Uterus (tissue), 3 donors: ENCODE measurements at regions not wholly inside any gene's neighbourhood (a gene's known extent, or its start where the extent isn't known, plus 50 kb on each side); places are given as distances from the start of the nearest gene placed in this dataset.

Source experiments
- DNase-seq, 2 donors: peaks; one replicate each; pipeline ENCODE4 v3.0.0-alpha.2; 2019 to 2020
- H3K27ac ChIP-seq, 2 donors: fragments of 200-600 bp; sonication (generic); 1 replicate in 1 of 2; 2 replicates in 1 of 2; pipeline ENCODE4 v1.5.1; 2016 to 2018
- H3K27me3 ChIP-seq, 2 donors: fragments of 200-600 bp; sonication (generic); one replicate each; pipeline ENCODE4 v1.5.1; 2018 to 2019; ENCODE audit warnings: control low read depth in 1 of 2
- H3K36me3 ChIP-seq, 2 donors: fragments of 200-600 bp; sonication (generic); one replicate each; pipeline ENCODE4 v1.5.1; 2019; ENCODE audit warnings: control low read depth in 1 of 2
- H3K4me1 ChIP-seq, 2 donors: fragments of 200-600 bp; sonication (generic); one replicate each; pipeline ENCODE4 v1.5.1; 2018 to 2019; ENCODE audit warnings: control low read depth in 1 of 2
- H3K4me3 ChIP-seq, 2 donors: fragments of 200-600 bp; sonication (generic); 1 replicate in 1 of 2; 2 replicates in 1 of 2; pipeline ENCODE4 v1.5.1; 2018 to 2019; ENCODE audit warnings: mild to moderate bottlenecking in 1 of 2
- H3K9me3 ChIP-seq, 2 donors: fragments of 200-600 bp; sonication (generic); one replicate each; pipeline ENCODE4 v1.5.1; 2019; ENCODE audit warnings: control low read depth in 1 of 2
- POLR2A ChIP-seq, 2 donors: fragments of 450-650 bp; IDR thresholded peaks; one replicate each; pipeline ENCODE4 v1.6.1; 2016; ENCODE audit warnings: antibody characterized with exemption in 2 of 2, mild to moderate bottlenecking in 1 of 2, moderate library complexity in 1 of 2
- intact Hi-C: fragments of 100-400 bp; cut with DNase I; formaldehyde crosslinking; loops from one replicate; pipeline ENCODE4 v1.15.1; 2023; ENCODE audit warnings: low total_unique reads
- TF ChIP-seq, protein P1 (sequence below), 4 experiments: fragments of 200-600 bp in 2 of 4; fragments of 450-650 bp in 2 of 4; sonication (generic) in 2 of 4; IDR thresholded peaks; one replicate each; pipeline ENCODE4 v1.5.1; 2016 to 2019; ENCODE audit warnings: antibody characterized with exemption in 4 of 4, mild to moderate bottlenecking in 2 of 4, moderate library complexity in 1 of 4
- donor health status: DM: yes; HTN: yes; CAD: no.

GRCh38 chr3:124602980-124603627, 127.1 kb upstream of the UMPS start:
- no peak overlapping the region for H3K4me3 ChIP-seq
- H3K27ac ChIP-seq = no peak overlapping the region
- no peak for DNase-seq
- TF ChIP-seq POLR2A (IDR thresholded peaks at IDR 0.05) = no peak
- TF ChIP-seq, protein P1, sequence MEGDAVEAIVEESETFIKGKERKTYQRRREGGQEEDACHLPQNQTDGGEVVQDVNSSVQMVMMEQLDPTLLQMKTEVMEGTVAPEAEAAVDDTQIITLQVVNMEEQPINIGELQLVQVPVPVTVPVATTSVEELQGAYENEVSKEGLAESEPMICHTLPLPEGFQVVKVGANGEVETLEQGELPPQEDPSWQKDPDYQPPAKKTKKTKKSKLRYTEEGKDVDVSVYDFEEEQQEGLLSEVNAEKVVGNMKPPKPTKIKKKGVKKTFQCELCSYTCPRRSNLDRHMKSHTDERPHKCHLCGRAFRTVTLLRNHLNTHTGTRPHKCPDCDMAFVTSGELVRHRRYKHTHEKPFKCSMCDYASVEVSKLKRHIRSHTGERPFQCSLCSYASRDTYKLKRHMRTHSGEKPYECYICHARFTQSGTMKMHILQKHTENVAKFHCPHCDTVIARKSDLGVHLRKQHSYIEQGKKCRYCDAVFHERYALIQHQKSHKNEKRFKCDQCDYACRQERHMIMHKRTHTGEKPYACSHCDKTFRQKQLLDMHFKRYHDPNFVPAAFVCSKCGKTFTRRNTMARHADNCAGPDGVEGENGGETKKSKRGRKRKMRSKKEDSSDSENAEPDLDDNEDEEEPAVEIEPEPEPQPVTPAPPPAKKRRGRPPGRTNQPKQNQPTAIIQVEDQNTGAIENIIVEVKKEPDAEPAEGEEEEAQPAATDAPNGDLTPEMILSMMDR (IDR thresholded peaks at IDR 0.05) = no peak
- H3K36me3 ChIP-seq = no peaks in the 10 kb centered on the region
- H3K4me1 ChIP-seq = no peaks in the 10 kb centered on the region
- intact Hi-C loops = no loop called here
- no peaks in the 10 kb centered on the region for H3K9me3 ChIP-seq
- no peaks in the 10 kb centered on the region for H3K27me3 ChIP-seq

DNA sequence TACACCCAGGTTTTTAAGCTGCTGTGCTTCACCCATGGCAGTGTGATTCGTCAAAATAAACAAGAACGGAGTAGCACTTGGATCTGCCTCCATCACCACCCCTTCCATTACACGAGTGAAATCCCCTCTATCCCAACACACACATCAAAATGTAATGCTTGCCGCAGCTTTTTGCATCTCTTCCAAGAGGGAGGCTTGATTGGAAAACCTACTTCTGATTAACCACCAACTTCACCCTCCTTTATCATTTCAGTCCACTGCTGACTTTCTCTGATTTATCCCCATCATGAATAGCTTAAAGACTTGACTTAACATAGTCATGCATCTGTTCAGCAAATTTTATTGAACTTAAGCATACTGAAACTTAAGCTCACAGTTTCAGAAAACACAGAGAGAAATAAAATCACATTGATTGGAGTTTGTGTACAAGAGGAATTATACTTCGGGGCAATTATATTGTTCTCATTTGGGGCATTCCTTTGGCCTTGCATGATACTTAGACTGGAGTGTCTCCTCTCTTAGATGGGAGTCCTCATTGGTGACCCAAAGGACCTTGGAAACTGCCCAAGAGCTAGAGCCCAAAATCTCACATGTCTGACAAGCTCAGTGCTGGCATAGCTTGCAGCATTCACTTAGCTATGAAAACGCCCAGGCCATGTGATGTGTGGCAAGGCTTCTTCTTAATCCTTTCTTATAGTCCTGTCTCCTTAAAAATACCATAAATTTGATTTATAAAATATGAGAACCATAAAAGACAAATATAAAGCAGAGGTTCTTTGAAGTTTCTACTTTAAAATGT, 124.3 kb upstream of the UMPS start:
- Histone ChIP-seq H3K4me3 (no peak overlapping the region), H3K36me3 (no peaks in the 10 kb centered on the region), H3K9me3 (no peaks in the 10 kb centered on the region), H3K27me3 (no peaks in the 10 kb centered on the region), H3K4me1 (no peaks in the 10 kb centered on the region), H3K27ac (no peak overlapping the region)
- intact Hi-C loops = no loop called here
- no peak for TF ChIP-seq POLR2A (IDR thresholded peaks at IDR 0.05)
- TF ChIP-seq, protein P1 (IDR thresholded peaks at IDR 0.05) = no peak
- no peak for DNase-seq

DNA sequence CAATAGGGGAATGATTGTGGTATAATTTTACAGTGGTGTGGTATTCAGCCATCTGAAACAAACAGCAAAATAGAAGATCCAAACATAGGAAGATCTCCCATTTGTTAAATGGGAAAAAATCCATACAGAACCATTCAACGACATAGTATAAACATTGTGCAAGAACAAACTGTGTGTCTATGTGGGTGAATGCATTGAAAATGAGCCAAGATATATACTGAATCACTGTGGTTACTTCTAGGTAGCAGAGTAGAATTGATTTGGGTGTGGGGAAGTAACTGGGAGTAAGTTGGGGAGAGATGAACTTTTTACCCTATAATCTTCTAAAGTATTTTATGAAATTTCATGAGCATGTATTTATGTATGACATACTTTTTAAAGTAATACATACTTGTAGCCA, 123.1 kb upstream of the UMPS start:
- Histone ChIP-seq H3K27ac (no peak overlapping the region), H3K4me3 (no peak overlapping the region), H3K4me1 (no peaks in the 10 kb centered on the region), H3K27me3 (no peaks in the 10 kb centered on the region), H3K9me3 (no peaks in the 10 kb centered on the region), H3K36me3 (no peaks in the 10 kb centered on the region)
- DNase-seq = no peak
- intact Hi-C loops = no loop called here
- no peak for TF ChIP-seq POLR2A (IDR thresholded peaks at IDR 0.05)
- TF ChIP-seq, protein P1 (IDR thresholded peaks at IDR 0.05) = no peak

- H3K27ac ChIP-seq = no peak overlapping the region
- intact Hi-C loops = no loop called here
- no peaks in the 10 kb centered on the region for H3K9me3 ChIP-seq
- no peak overlapping the region for H3K4me3 ChIP-seq
- H3K27me3 ChIP-seq = no peaks in the 10 kb centered on the region
- H3K4me1 ChIP-seq = no peaks in the 10 kb centered on the region
- TF ChIP-seq, protein P1 (IDR thresholded peaks at IDR 0.05) = no peak
- TF ChIP-seq POLR2A (IDR thresholded peaks at IDR 0.05) = no peak
- H3K36me3 ChIP-seq = no peaks in the 10 kb centered on the region
- DNase-seq = no peak
Observed at GRCh38 chr3:124609402-124609801, 120.8 kb upstream of the UMPS start.

- H3K27me3 ChIP-seq = no peaks in the 10 kb centered on the region
- TF ChIP-seq, protein P1 (IDR thresholded peaks at IDR 0.05) = no peak
- TF ChIP-seq POLR2A (IDR thresholded peaks at IDR 0.05) = no peak
- intact Hi-C loops = no loop called here
- H3K36me3 ChIP-seq = no peaks in the 10 kb centered on the region
- H3K27ac ChIP-seq = no peak overlapping the region
- H3K4me3 ChIP-seq = no peak overlapping the region
- H3K9me3 ChIP-seq = no peaks in the 10 kb centered on the region
- no peaks in the 10 kb centered on the region for H3K4me1 ChIP-seq
- no peak for DNase-seq
Observed at GRCh38 chr3:124610130-124610529, 120.1 kb upstream of the UMPS start.
